Bronchial epithelial cell (primary cell): ENCODE measurements at regions not wholly inside any gene's neighbourhood (a gene's known extent, or its start where the extent isn't known, plus 50 kb on each side); places are given as distances from the start of the nearest gene placed in this dataset.
"Not testable (repeated sequence)": the region's sequence is repeated elsewhere in the genome, so short reads cannot be mapped to it uniquely, and the experiment has no call there.

Source experiments
- DNase-seq: peaks from one replicate; pipeline ENCODE4 v3.0.0-alpha.2; 2010; ENCODE audit warnings: low read depth
- FAIRE-seq: peaks from 2 replicates; lab custom pipeline; 2011; peaks lifted over from hg19 to GRCh38; lab: Jason Lieb, UNC
- H3K27me3 ChIP-seq: 2 replicates; pipeline ENCODE4 v1.5.1; 2011; ENCODE audit warnings: low read length; ENCODE audit not compliant: control insufficient read depth, insufficient read depth
- H3K36me3 ChIP-seq: 2 replicates; pipeline ENCODE4 v1.5.1; 2011; ENCODE audit warnings: low read length; ENCODE audit not compliant: control insufficient read depth, insufficient read depth
- H3K4me3 ChIP-seq: 2 replicates; pipeline ENCODE4 v1.5.1; 2011; ENCODE audit warnings: mild to moderate bottlenecking, low read depth, low read length, control low read depth
- CTCF ChIP-seq: IDR thresholded peaks from 2 replicates; pipeline ENCODE4 v1.5.1; 2011; ENCODE audit warnings: mild to moderate bottlenecking, moderate library complexity, low read length, control low read depth, inconsistent platforms; ENCODE audit not compliant: insufficient read depth, severe bottlenecking

GRCh38 chr5:123283031-123283430, 140.2 kb downstream of the CEP120 start:
- no peak for TF ChIP-seq CTCF
- FAIRE-seq (no peak), DNase-seq (no peak)
- no peak overlapping the region for H3K4me3 ChIP-seq
- no peaks in the 10 kb centered on the region for H3K36me3 ChIP-seq
- peaks cover 3% of the 10 kb centered on the region for H3K27me3 ChIP-seq

GRCh38 chr5:123282444-123282843, 140.8 kb downstream of the CEP120 start:
- peaks cover 3% of the 10 kb centered on the region for H3K27me3 ChIP-seq
- DNase-seq, result no peak
- TF ChIP-seq CTCF, result no peak
- no peaks in the 10 kb centered on the region for H3K36me3 ChIP-seq
- no peak overlapping the region for H3K4me3 ChIP-seq
- FAIRE-seq, result no peak

- DNase-seq, FAIRE-seq, H3K4me3 ChIP-seq, H3K27me3 ChIP-seq, H3K36me3 ChIP-seq: not testable (repeated sequence)
Measured at GRCh38 chr5:123280854-123281253, 142.3 kb downstream of the CEP120 start.

GRCh38 chr5:123279136-123279535, 144.1 kb downstream of the CEP120 start:
- no peaks in the 10 kb centered on the region for H3K36me3 ChIP-seq
- DNase-seq, result no peak
- peaks cover 1% of the 10 kb centered on the region for H3K27me3 ChIP-seq
- no peak for TF ChIP-seq CTCF
- no peak overlapping the region for H3K4me3 ChIP-seq
- no peak for FAIRE-seq

- Histone ChIP-seq H3K27me3 (peaks cover 1% of the 10 kb centered on the region), H3K4me3 (no peak overlapping the region), H3K36me3 (no peaks in the 10 kb centered on the region)
- DNase-seq, result no peak
- FAIRE-seq, result no peak
- TF ChIP-seq CTCF, result no peak
Measured at GRCh38 chr5:123278284-123278683, 144.9 kb downstream of the CEP120 start.

GRCh38 chr5:123273984-123274383, 149.2 kb downstream of the CEP120 start:
- Histone ChIP-seq H3K4me3 (no peak overlapping the region), H3K36me3 (no peaks in the 10 kb centered on the region), H3K27me3 (no peaks in the 10 kb centered on the region)
- no peak for TF ChIP-seq CTCF
- DNase-seq, result no peak
- FAIRE-seq, result no peak
